G401.6 (cell line): ENCODE measurements at regions not wholly inside any gene's neighbourhood (a gene's known extent, or its start where the extent isn't known, plus 50 kb on each side); places are given as distances from the start of the nearest gene placed in this dataset.

Experiments
- FAIRE-seq: peaks from 2 replicates; lab custom pipeline; 2012; peaks lifted over from hg19 to GRCh38; lab: Jason Lieb, UNC

DNA sequence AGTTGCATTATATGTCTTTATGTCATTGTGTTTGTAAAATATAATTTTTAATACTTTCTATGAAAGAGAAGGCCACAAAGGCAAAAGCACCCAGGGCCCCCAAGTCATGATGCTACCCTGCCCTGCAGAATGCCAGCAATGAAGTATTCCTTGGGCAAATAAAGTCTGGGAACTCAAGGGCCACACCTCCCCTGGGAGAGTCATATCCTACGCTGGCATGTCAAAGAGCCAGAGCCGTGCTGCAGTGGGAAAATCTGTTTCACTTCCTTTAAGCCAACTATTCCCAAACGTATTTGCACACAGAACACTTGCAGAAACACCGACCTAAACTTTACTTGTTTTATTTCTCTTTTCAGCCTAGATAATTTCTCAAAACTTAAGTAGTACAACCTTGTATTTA, 98.4 kb upstream of the KAZN start:
- no peak for FAIRE-seq

DNA sequence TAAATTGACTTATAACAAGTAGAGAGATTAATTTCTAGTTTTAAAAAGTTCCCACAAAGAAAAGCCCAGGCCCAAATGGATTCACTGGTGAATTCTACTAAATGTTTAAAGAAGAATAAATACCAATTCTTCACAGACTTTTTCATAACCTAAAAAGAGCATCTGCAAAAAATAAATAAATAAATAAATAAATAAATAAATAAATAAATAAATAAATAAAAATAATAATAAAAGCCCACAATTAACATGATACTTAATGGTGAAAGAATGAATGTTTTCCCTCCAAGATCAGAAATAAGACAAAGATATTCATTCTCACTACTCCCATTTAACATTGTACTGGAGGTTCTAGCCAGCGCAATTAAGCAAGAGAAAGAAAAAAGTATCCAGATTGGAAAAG, 97.6 kb upstream of the KAZN start:
- FAIRE-seq: no peak

DNA sequence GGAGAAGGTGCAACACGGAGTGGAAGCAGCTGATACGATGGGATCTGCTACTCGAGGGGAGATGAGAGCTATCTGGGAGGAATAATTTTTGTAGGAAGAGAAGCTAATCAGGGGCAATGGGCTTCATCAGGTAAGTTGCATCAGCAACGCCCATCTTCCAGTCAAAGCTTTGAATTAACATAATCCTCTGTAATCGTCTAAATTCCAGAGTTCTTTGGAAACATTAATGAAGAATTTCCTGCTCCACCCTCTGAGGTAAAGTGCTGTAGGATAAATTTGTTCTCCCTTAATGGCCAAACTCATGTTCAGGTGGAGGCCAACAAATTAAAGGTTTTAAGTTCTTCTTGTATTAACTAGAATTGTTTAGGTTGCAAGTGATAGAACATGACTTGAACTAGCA, 94.0 kb upstream of the KAZN start:
- FAIRE-seq: no peak

DNA sequence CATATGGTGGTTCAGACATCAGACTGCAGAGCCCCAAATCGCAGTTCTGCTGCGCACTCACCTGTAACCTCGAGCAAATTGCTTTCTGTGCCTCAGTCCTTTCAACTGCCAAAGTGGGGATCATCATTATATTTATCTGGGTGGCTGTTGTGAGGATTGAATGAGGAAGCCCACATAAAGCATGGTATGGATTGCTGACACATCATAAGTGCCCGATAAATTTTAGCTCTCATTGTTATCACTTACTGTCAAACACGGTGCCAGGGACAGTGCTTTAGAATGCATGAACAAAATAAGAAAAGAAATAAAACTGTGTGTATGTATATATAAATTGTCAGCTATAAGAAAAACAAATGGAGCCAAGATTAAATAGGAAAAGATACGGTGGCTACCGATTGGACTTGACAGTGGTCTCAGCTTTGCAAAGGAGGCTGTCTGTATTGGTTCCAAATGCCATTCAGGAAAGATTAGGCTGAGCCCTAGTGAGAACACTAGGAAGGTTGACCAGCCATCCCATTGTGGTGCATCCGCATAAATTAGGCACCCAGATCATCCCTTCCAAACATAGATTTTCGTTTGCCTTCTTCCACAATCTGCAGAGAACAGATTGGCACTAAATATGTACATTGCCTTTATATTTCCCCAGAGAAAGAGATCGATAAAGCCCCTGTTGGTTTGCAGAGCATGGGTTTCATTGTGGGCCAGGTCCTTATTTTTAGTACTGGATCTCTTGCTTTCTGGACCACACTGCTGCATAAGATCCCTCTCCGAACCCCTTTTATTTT, 91.8 kb upstream of the KAZN start:
- no peak for FAIRE-seq

DNA sequence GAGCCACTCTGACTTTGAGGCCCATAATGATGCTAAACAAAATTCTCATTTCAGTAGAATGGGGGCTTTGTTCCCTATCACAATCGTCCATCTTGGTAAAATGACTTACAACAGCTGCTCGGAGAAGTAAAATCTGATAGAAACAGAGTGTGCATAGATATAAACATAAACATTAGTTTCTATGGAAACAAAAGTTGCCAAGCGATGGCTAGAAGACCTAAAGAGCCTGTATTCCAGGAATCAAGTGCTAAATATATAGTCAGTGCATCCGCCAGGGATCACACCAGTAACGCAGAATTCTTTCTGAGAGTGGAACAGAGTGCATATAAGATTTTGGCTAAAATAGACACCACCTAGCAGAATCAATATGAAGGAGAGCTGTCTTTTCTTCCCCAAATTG, 91.2 kb upstream of the KAZN start:
- no peak for FAIRE-seq

DNA sequence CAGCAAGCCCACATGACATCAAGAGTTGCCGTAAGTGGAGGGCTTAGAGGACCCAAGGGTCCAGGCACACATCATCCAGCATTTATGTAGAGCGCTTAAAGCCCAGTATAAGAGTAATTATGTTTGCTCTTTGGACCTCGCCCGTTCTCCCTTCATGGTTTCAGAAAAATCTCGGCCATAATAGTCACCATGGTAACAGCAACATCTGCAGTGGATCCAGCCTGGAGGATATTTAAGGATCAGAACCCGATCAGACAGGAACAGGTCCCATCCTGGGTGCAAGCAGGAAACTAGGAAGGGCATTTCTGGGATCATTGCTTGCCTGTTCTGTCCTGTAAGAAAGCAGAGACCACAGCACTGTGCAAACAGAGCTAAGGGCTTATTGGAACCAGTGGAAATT, 89.9 kb upstream of the KAZN start:
- no peak for FAIRE-seq

DNA sequence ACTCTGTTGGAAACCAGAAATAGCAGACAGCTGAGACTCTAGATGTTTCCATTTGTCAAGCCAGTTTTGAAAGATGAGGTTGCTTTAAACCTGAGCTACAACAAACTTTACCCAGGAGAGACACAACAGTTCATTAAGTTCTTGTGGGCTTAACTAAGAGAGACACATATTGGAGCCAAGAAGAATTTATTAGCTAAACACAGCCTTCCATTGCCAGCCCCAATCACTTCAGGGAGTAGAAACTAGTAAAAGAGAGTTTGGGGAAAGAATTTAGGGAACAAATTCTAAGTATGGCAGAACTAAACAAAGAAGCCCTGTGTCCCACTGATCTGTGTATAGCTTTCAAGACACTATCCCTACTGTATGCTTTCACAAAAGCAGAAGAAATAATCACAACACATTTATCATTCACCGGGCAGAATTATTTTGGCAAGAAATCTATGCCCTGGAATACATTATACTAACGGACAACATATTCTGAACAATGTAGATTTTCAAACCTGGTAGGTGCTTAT, 87.3 kb upstream of the KAZN start:
- no peak for FAIRE-seq

DNA sequence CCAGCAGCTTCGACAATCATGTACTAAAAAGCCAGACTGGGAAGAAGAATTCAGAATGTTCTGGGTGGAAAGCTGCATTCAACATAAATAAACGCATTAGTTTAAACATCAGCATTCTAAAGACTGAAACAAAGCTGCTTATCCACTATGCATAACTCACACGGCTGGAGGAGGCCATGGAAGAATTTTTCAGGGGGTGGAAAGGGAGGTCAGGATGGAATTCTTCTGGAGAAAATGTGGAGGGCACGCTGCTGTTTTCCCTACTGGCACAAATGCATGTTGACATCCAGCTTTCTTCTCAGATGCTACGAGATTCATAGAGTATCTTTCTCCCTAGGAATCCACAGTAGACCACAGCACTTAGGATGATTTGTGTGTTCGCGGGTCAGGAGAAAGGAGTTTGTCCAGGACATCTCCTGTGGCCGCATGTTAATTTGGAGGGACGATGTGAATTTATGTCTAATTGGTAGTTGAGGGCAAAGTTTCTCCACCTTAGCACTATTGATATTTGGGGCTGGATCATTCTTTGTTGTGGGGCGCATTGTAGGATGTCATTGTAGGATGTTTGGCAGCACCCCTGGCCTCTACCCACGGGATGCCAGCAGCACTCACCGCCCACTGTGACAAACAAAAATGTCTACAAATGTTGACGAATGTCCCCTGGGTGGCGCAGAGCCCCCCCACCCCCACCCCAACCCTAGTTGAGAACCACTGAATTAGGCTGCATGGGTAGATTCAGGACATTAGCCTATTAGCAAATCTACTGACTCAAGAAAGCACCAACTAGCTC, 86.5 kb upstream of the KAZN start:
- FAIRE-seq: no peak

DNA sequence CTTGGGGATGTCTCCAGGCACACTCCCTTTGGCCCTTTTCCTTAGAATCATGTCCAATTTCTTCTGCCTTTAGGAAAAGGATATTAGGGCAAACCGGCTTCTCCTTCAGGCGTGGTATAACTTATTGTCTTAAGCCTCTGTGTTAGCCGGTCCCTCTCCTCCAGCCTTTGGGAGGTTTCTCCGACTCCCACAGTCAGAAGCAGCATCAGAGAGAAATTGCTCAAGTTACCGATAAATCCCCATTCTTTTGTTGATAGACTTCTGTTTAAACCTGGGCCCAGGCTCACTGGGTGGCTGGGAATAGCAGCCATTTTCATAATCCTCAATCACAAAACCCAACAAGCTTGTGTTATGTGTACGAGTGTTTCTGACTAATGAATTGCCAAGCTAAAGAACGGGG, 85.4 kb upstream of the KAZN start:
- FAIRE-seq: no peak

DNA sequence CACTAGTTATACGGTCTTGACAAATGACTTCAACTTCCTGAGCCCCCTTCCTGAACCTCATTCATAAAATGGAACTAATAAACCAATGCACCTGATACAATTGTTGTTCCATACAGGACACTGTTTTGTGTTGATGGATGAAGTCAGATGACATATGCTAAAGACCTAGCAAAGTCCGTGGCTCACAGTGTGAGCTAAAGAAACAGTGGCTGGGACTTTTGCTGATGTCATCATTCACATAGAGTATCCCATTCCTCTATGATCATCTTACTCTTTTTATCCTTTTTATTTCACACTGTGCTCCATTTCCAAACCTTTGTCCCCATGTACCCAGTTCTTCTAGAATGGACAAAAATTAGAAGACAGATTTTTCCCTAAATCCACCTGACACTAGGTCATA, 83.7 kb upstream of the KAZN start:
- no peak for FAIRE-seq

DNA sequence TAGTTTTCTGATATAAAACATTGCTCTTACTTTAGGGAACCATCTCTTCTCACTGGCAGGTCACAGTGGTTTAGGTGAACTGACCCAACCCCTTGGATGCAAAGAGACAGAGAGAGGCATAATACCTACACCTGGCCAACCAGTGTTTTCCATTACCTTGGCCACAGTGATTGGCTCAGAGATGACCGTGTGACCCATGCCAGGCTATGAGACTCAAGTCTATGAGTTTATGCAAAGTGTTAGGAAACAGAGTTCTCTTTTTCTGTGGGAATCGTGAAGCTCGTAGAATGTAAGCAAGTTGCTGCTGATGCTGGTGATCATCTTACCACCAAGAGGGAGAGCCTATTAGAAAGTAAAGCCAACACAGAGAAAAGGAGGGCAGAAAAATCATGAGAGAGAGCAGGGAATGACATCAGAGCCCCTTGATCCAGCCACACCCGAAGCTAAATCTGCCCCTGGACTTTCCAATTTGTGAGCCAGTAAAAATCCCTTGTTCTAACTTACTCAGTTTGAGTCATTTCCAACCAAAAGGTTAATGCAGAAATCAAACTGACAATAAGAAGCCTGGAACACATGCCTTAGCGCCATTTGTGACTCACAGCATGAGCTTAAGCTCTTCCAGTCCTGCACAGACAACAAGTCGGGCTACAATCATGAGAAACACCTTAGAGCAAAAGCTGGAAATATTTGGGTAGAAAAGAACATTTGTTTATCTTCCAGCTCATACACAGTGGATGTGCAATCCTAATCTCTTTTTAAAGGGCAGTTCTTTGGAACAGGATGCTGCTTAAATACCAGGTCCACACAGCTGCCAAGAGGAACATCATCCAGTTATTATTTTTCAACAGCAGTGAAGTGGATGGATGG, 81.3 kb upstream of the KAZN start:
- no peak for FAIRE-seq

DNA sequence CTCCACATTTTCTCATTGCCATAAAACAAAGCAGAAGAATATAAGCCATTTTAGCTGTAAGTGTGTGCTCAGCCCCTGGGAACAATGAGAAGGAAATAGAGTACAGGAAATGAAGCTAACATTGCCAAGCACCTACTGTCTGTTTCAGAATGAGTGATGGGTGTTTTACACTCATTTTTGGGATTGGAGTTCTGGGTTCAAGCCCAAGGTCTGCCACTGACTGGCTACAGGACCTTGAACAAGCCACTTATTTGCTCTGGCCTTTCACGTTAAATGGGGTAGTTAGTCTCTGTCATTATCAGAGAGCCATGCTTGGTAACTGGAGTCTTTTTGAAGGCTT, 80.7 kb upstream of the KAZN start:
- FAIRE-seq: no peak

DNA sequence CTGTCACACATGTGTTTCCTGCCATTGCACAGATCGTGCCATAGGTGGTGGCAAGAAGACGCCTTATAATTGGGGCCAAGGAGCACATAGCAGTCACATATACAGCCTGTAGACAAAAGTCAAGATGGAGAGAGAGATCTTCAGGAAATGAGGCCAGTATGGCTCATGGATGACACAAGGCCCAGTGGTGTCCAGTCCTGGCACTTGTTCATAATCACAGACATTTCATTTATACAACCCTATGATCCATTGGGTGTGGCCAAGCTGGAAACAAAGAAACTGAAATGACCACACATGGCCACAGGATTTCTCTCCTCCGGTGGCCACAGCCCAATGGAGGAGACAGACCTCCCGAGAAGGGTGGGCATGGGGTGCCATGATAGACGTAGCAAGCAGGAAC, 78.5 kb upstream of the KAZN start:
- FAIRE-seq: no peak

DNA sequence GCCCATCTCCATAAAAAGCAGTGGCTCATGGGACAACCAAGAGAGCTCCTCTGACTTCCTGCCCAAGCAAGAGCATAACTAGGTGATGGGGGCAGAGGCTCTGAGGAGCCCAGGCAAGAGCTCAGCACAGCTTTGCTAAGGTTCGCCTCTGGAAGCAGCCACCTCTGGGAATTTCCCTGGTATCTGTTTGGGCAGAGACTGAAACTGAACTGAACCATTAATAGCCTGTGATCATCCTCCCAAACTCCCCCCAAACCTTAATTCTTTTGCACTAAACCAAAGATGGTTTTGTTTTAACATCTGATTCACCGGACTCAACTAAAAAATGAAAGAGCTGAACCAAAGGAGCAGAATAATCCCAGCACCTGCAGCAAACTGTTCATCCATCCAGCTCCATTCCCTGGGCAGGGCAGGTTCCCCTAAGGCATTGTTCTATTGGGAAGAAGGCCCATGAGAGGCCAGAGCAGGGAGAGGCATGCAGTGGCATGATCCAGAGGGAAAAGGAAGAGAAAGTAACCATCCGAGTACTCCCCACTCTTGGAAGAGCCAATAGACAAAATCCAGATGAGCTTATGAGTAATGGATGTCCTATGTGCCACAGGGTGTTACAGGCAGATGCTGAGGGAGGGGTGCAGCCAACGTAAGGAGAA, 77.8 kb upstream of the KAZN start:
- FAIRE-seq: no peak

DNA sequence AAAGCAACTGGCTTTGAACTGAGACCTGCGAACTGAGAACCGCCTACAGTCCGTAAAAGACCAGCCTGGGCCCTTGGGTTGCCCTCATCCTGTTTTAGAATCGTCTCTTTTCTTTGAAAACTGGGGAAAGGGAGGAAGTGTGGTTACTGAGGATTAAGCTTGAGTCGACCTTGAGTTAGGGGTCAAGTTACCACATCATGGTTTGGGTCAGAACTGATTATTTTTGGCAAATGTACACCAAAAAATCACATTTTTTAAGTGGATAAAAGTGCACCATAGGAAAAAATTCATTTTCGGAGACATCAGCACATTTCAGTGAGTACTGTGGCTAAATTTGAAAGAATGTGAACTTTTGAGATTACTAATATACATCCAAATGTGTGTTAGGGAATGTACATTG, 76.9 kb upstream of the KAZN start:
- FAIRE-seq: no peak

DNA sequence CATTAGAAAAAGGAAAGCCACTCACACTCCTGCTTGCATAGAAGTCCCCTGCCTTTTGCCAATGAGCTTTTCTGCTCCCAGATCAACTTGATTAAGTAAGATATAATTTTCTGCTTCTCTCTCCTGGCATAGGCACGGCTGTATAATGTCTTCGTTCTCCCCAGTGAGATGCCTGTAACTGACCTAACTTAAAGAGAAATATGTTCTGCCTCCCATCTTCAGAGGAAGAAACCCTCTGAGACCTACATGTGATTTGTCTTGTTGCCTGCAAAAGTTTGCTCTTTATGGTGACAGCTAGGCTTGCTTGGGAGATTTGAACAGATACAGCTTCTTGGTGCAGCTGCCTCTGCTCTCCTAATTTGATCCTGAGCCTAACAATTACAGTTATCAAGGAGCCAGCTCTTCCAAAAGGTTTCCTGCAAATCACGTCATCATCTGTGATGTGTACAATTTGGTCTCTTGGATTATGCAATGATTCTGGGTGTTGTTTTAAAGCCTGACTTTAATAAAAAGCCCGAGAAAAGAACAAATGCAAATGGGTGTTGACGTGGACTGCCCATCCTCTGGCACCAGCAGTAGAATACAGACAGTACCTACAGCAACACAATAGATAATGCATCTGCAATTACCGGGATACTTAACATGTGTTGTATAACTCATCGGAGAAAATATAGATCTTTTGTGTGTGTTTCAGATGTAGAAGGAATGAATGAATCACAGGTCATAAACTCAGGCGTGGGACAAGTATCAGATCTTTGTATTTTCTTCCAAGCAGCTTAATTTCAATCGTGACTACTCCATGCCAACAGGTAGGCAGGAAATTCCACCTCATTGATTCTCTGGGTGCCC, 76.2 kb upstream of the KAZN start:
- no peak for FAIRE-seq

DNA sequence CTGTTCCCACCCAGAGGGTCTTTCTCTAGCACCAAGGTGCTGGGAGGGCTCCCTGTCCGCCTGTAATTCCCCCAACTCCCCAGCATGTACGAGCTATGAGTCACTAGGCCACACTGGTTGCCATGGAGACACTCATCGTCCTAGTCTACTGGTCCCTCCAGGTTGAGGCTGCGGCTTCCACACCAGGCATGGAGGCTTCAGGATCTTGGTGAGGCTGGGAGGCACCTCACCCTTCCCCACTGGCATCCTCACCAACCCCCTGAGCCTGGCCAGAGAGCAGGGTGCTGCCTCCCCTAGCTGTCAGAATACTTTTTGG, 75.6 kb upstream of the KAZN start:
- no peak for FAIRE-seq

DNA sequence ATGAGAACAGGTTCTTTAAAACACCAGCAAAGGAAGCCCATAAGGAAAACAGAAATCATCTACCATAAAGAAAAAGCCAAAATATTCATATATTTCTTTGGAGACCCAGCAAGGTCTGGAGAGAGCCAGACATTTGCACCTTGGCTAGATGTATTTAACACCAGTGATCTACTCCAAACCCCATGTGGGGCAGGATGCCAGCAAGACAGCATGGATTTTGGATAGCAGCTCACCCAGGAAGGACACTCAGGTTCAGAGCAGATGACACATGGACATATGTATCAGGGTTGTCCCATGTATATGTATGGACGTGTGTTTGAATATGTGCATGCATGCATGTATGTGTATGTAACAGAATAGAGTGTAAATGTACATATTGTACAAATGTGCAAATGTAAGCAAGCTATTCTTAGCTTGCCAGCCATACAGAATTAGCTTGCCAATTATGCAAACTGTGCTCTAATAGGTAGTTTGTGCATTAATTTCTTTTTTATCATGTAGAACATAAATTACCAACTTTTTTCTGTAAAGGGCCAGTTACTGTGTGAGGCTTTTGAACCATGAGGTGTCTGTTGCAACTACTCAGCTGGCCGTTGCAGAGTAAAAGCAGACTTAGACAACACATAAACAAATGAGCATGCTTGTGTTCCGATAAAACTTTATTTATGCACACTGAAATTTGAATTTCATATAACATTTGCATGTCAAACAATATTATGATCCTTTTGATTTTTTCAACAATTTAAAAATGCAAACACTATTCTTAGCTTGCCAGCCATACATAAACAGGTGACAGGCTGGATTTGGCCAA, 73.5 kb upstream of the KAZN start:
- no peak for FAIRE-seq

DNA sequence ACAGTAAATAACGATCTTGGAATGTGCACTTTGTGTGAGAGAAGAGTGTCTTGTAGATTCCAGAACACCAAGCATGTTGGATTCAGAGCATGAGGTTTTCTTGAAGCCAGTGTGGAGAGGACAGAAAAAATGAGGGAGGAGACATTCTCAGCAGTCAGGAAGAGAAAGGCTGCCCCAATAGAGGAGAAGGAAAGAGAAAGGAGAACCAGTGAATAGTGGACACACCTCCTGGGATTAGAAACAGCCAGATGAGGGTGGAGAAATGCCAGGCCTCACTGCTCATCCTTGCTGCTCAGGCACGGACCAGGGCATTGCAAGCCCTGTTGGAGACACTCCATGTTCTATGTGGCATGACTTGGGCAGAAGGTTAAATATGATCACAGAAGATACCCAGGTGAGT, 69.0 kb upstream of the KAZN start:
- FAIRE-seq: no peak

DNA sequence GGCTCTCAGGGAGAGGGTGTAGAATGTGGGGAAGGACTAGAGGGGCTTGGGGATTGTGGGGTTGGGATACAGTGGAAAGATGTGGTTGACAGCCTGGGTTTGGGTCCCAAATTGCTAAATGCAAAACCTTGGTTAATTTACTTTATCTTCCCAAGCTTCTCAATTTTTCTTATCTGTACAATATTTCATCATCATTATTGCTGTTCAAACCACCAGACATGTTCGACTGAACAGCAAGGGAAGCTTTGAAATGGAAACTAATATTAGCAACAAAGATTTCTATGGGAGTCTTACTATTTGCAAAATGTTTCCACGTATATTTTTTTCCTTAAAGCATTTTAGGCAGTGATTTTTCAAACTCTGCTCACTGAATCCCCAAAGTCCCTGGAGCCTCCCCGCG, 67.0 kb upstream of the KAZN start:
- FAIRE-seq: no peak
